ENCODE measurements at regions not wholly inside any gene's neighbourhood (a gene's known extent, or its start where the extent isn't known, plus 50 kb on each side); places are given as distances from the start of the nearest gene placed in this dataset.

- Histone ChIP-seq H3K56ac (ENCODE audit: low read length) (no peak overlapping the region), H3K27me3 (ENCODE audit: insufficient read depth, low read length, poor library complexity) (no peaks in the 10 kb centered on the region), H3K79me2 (ENCODE audit: control insufficient read depth, insufficient read depth, low read length) (no peaks in the 10 kb centered on the region), H3K27ac (ENCODE audit: low read depth, low read length) (no peak overlapping the region), H3K23ac (ENCODE audit: low read length) (no peak overlapping the region), H2BK5ac (ENCODE audit: low read length) (no peak overlapping the region), H4K8ac (ENCODE audit: low read depth, low read length) (no peak overlapping the region), H4K5ac (ENCODE audit: low read length) (no peak overlapping the region), H3K18ac (ENCODE audit: low read length) (no peak overlapping the region), H3K4me2 (ENCODE audit: low read length) (no peak overlapping the region), H2AK5ac (ENCODE audit: low read length) (no peak overlapping the region), H3K4me1 (ENCODE audit: control insufficient read depth, low read depth, low read length) (peaks cover 6% of the 10 kb centered on the region), H2BK120ac (ENCODE audit: low read depth, low read length) (no peak overlapping the region), H3K79me1 (ENCODE audit: low read length) (no peaks in the 10 kb centered on the region), H3K4ac (ENCODE audit: low read depth, low read length) (no peak overlapping the region), H3K4me3 (ENCODE audit: low read length) (no peak overlapping the region), H2BK15ac (replicated peaks; ENCODE audit: low read depth) (no peak overlapping the region), H3K36me3 (ENCODE audit: control insufficient read depth, insufficient read depth, low read length) (no peaks in the 10 kb centered on the region), H3K9ac (ENCODE audit: low read length) (no peak overlapping the region)
- no peak for DNase-seq
- no CpG with 5 or more reads among the region's 3 CpGs for WGBS (ENCODE audit: extremely low coverage, insufficient coverage, low lambda C conversion rate)
These were observed 236.1 kb downstream of the QDPR start for GRCh38 chr4:17275836-17276235.

- Histone ChIP-seq H3K27ac (ENCODE audit: low read depth, low read length) (no peak overlapping the region), H3K27me3 (ENCODE audit: insufficient read depth, low read length, poor library complexity) (no peaks in the 10 kb centered on the region), H4K5ac (ENCODE audit: low read length) (no peak overlapping the region), H4K8ac (ENCODE audit: low read depth, low read length) (no peak overlapping the region), H3K4me3 (ENCODE audit: low read length) (no peak overlapping the region), H3K23ac (ENCODE audit: low read length) (no peak overlapping the region), H3K4ac (ENCODE audit: low read depth, low read length) (no peak overlapping the region), H3K79me2 (ENCODE audit: control insufficient read depth, insufficient read depth, low read length) (no peaks in the 10 kb centered on the region), H3K79me1 (ENCODE audit: low read length) (no peaks in the 10 kb centered on the region), H2BK120ac (ENCODE audit: low read depth, low read length) (no peak overlapping the region), H3K4me2 (ENCODE audit: low read length) (no peak overlapping the region), H3K9ac (ENCODE audit: low read length) (no peak overlapping the region), H3K36me3 (ENCODE audit: control insufficient read depth, insufficient read depth, low read length) (no peaks in the 10 kb centered on the region), H3K18ac (ENCODE audit: low read length) (no peak overlapping the region), H2BK15ac (replicated peaks; ENCODE audit: low read depth) (no peak overlapping the region), H3K56ac (ENCODE audit: low read length) (no peak overlapping the region), H2BK5ac (ENCODE audit: low read length) (no peak overlapping the region), H2AK5ac (ENCODE audit: low read length) (no peak overlapping the region), H3K4me1 (ENCODE audit: control insufficient read depth, low read depth, low read length) (peaks cover 6% of the 10 kb centered on the region)
- DNase-seq: no peak
These were observed 238.8 kb downstream of the QDPR start for GRCh38 chr4:17273047-17273446.

GRCh38 chr4:17272154-17272553 lies 239.7 kb downstream of the QDPR start:
- Histone ChIP-seq H2BK15ac (replicated peaks; ENCODE audit: low read depth) (no peak overlapping the region), H3K36me3 (ENCODE audit: control insufficient read depth, insufficient read depth, low read length) (no peaks in the 10 kb centered on the region), H3K56ac (ENCODE audit: low read length) (no peak overlapping the region), H3K79me1 (ENCODE audit: low read length) (no peaks in the 10 kb centered on the region), H3K4me2 (ENCODE audit: low read length) (no peak overlapping the region), H3K9ac (ENCODE audit: low read length) (no peak overlapping the region), H2BK5ac (ENCODE audit: low read length) (no peak overlapping the region), H3K27ac (ENCODE audit: low read depth, low read length) (no peak overlapping the region), H3K4ac (ENCODE audit: low read depth, low read length) (no peak overlapping the region), H3K79me2 (ENCODE audit: control insufficient read depth, insufficient read depth, low read length) (no peaks in the 10 kb centered on the region), H3K27me3 (ENCODE audit: insufficient read depth, low read length, poor library complexity) (no peaks in the 10 kb centered on the region), H4K8ac (ENCODE audit: low read depth, low read length) (no peak overlapping the region), H4K5ac (ENCODE audit: low read length) (no peak overlapping the region), H3K18ac (ENCODE audit: low read length) (no peak overlapping the region), H2AK5ac (ENCODE audit: low read length) (no peak overlapping the region), H2BK120ac (ENCODE audit: low read depth, low read length) (no peak overlapping the region), H3K4me1 (ENCODE audit: control insufficient read depth, low read depth, low read length) (peaks cover 6% of the 10 kb centered on the region), H3K4me3 (ENCODE audit: low read length) (no peak overlapping the region), H3K23ac (ENCODE audit: low read length) (no peak overlapping the region)
- WGBS (ENCODE audit: extremely low coverage, insufficient coverage, low lambda C conversion rate): no CpG with 5 or more reads among the region's 6 CpGs
- DNase-seq: peak; percentile 82

GRCh38 chr4:17265653-17266052 lies 246.2 kb downstream of the QDPR start:
- no peaks in the 10 kb centered on the region for H3K27me3 ChIP-seq (ENCODE audit: insufficient read depth, low read length, poor library complexity)
- no peak overlapping the region for H3K4me2 ChIP-seq (ENCODE audit: low read length)
- no peak overlapping the region for H3K4me3 ChIP-seq (ENCODE audit: low read length)
- no peak overlapping the region for H2AK5ac ChIP-seq (ENCODE audit: low read length)
- no peaks in the 10 kb centered on the region for H3K4me1 ChIP-seq (ENCODE audit: control insufficient read depth, low read depth, low read length)
- H3K4ac ChIP-seq (ENCODE audit: low read depth, low read length): no peak overlapping the region
- no peaks in the 10 kb centered on the region for H3K79me2 ChIP-seq (ENCODE audit: control insufficient read depth, insufficient read depth, low read length)
- H4K5ac ChIP-seq (ENCODE audit: low read length): no peak overlapping the region
- H3K79me1 ChIP-seq (ENCODE audit: low read length): no peaks in the 10 kb centered on the region
- no CpG with 5 or more reads among the region's 4 CpGs for WGBS (ENCODE audit: extremely low coverage, insufficient coverage, low lambda C conversion rate)
- no peak overlapping the region for H3K23ac ChIP-seq (ENCODE audit: low read length)
- no peak overlapping the region for H4K8ac ChIP-seq (ENCODE audit: low read depth, low read length)
- no peak overlapping the region for H3K27ac ChIP-seq (ENCODE audit: low read depth, low read length)
- no peaks in the 10 kb centered on the region for H3K36me3 ChIP-seq (ENCODE audit: control insufficient read depth, insufficient read depth, low read length)
- H2BK120ac ChIP-seq (ENCODE audit: low read depth, low read length): no peak overlapping the region
- H3K9ac ChIP-seq (ENCODE audit: low read length): no peak overlapping the region
- no peak overlapping the region for H3K18ac ChIP-seq (ENCODE audit: low read length)
- no peak overlapping the region for H2BK15ac ChIP-seq (replicated peaks; ENCODE audit: low read depth)
- no peak overlapping the region for H3K56ac ChIP-seq (ENCODE audit: low read length)
- no peak overlapping the region for H2BK5ac ChIP-seq (ENCODE audit: low read length)
- no peak for DNase-seq

GRCh38 chr4:17265139-17265538 lies 246.8 kb downstream of the QDPR start:
- no peak overlapping the region for H3K18ac ChIP-seq (ENCODE audit: low read length)
- H2BK120ac ChIP-seq (ENCODE audit: low read depth, low read length): no peak overlapping the region
- WGBS (ENCODE audit: extremely low coverage, insufficient coverage, low lambda C conversion rate): no CpG with 5 or more reads among the region's 2 CpGs
- no peaks in the 10 kb centered on the region for H3K79me2 ChIP-seq (ENCODE audit: control insufficient read depth, insufficient read depth, low read length)
- no peaks in the 10 kb centered on the region for H3K4me1 ChIP-seq (ENCODE audit: control insufficient read depth, low read depth, low read length)
- no peak overlapping the region for H3K4ac ChIP-seq (ENCODE audit: low read depth, low read length)
- no peak overlapping the region for H3K23ac ChIP-seq (ENCODE audit: low read length)
- H3K36me3 ChIP-seq (ENCODE audit: control insufficient read depth, insufficient read depth, low read length): no peaks in the 10 kb centered on the region
- H3K56ac ChIP-seq (ENCODE audit: low read length): no peak overlapping the region
- DNase-seq: no peak
- H4K8ac ChIP-seq (ENCODE audit: low read depth, low read length): no peak overlapping the region
- H2AK5ac ChIP-seq (ENCODE audit: low read length): no peak overlapping the region
- no peak overlapping the region for H3K27ac ChIP-seq (ENCODE audit: low read depth, low read length)
- H3K9ac ChIP-seq (ENCODE audit: low read length): no peak overlapping the region
- H3K27me3 ChIP-seq (ENCODE audit: insufficient read depth, low read length, poor library complexity): no peaks in the 10 kb centered on the region
- H3K79me1 ChIP-seq (ENCODE audit: low read length): no peaks in the 10 kb centered on the region
- no peak overlapping the region for H3K4me2 ChIP-seq (ENCODE audit: low read length)
- H4K5ac ChIP-seq (ENCODE audit: low read length): no peak overlapping the region
- no peak overlapping the region for H3K4me3 ChIP-seq (ENCODE audit: low read length)
- H2BK15ac ChIP-seq (replicated peaks; ENCODE audit: low read depth): no peak overlapping the region
- no peak overlapping the region for H2BK5ac ChIP-seq (ENCODE audit: low read length)

GRCh38 chr4:17260166-17260907 lies 251.6 kb downstream of the QDPR start:
- Histone ChIP-seq H3K23ac (ENCODE audit: low read length) (no peak overlapping the region), H3K4me2 (ENCODE audit: low read length) (no peak overlapping the region), H3K79me1 (ENCODE audit: low read length) (no peaks in the 10 kb centered on the region), H4K5ac (ENCODE audit: low read length) (no peak overlapping the region), H2BK5ac (ENCODE audit: low read length) (no peak overlapping the region), H3K4ac (ENCODE audit: low read depth, low read length) (no peak overlapping the region), H3K56ac (ENCODE audit: low read length) (no peak overlapping the region), H3K18ac (ENCODE audit: low read length) (no peak overlapping the region), H3K4me1 (ENCODE audit: control insufficient read depth, low read depth, low read length) (no peaks in the 10 kb centered on the region), H3K27ac (ENCODE audit: low read depth, low read length) (no peak overlapping the region), H2BK120ac (ENCODE audit: low read depth, low read length) (no peak overlapping the region), H3K9ac (ENCODE audit: low read length) (no peak overlapping the region), H3K27me3 (ENCODE audit: insufficient read depth, low read length, poor library complexity) (no peaks in the 10 kb centered on the region), H2BK15ac (replicated peaks; ENCODE audit: low read depth) (no peak overlapping the region), H3K79me2 (ENCODE audit: control insufficient read depth, insufficient read depth, low read length) (no peaks in the 10 kb centered on the region), H4K8ac (ENCODE audit: low read depth, low read length) (no peak overlapping the region), H3K36me3 (ENCODE audit: control insufficient read depth, insufficient read depth, low read length) (no peaks in the 10 kb centered on the region), H3K4me3 (ENCODE audit: low read length) (no peak overlapping the region), H2AK5ac (ENCODE audit: low read length) (no peak overlapping the region)
- no peak for DNase-seq
- WGBS (ENCODE audit: extremely low coverage, insufficient coverage, low lambda C conversion rate): no CpG with 5 or more reads among the region's 4 CpGs
